ENCODE measurements at regions not wholly inside any gene's neighbourhood (a gene's known extent, or its start where the extent isn't known, plus 50 kb on each side); places are given as distances from the start of the nearest gene placed in this dataset.

GRCh38 chr1:189027512-189027911 lies 1450.2 kb downstream of the BRINP3 start:
- no peak for TF ChIP-seq CTCF (IDR thresholded peaks at IDR 0.05)
- no peak for TF ChIP-seq POLR2A (IDR thresholded peaks at IDR 0.05)

All from body of pancreas (tissue), 4 donors.